Hepatocyte (in vitro differentiated cells): ENCODE measurements at regions not wholly inside any gene's neighbourhood (a gene's known extent, or its start where the extent isn't known, plus 50 kb on each side); places are given as distances from the start of the nearest gene placed in this dataset.

Source experiments
- DNase-seq: peaks from one replicate; pipeline ENCODE4 v3.0.0-alpha.2; 2016; ENCODE audit warnings: low spot score
- H2AFZ ChIP-seq: fragments of 200-600 bp; sonication (generic); 2 replicates; pipeline ENCODE4 v1.6.0; 2016; ENCODE audit warnings: antibody characterized with exemption, mild to moderate bottlenecking
- H3K27ac ChIP-seq: fragments of 200-600 bp; sonication (generic); 2 replicates; pipeline ENCODE4 v1.5.1; 2016; ENCODE audit warnings: mild to moderate bottlenecking
- H3K27me3 ChIP-seq: fragments of 200-600 bp; sonication (generic); 2 replicates; pipeline ENCODE4 v1.6.1; 2016
- H3K36me3 ChIP-seq: fragments of 200-600 bp; sonication (generic); replicated peaks from 2 replicates; pipeline ENCODE4 v1.5.1; 2016; ENCODE audit warnings: low read depth; ENCODE audit not compliant: insufficient read depth
- H3K4me1 ChIP-seq: fragments of 200-600 bp; sonication (generic); 2 replicates; pipeline ENCODE4 v1.5.1; 2016; ENCODE audit warnings: mild to moderate bottlenecking, moderate library complexity; ENCODE audit not compliant: insufficient read depth
- H3K4me2 ChIP-seq: fragments of 200-600 bp; sonication (generic); 2 replicates; pipeline ENCODE4 v1.6.0; 2016
- H3K4me3 ChIP-seq: fragments of 200-600 bp; sonication (generic); 2 replicates; pipeline ENCODE4 v1.5.1; 2016; ENCODE audit warnings: mild to moderate bottlenecking
- H3K79me2 ChIP-seq: fragments of 200-600 bp; sonication (generic); 2 replicates; pipeline ENCODE4 v1.6.0; 2017; ENCODE audit warnings: mild to moderate bottlenecking
- H3K9me2 ChIP-seq: fragments of 200-600 bp; sonication (generic); replicated peaks from 2 replicates; pipeline ENCODE4 v1.6.0; 2017; ENCODE audit warnings: mild to moderate bottlenecking; ENCODE audit not compliant: insufficient read depth
- H3K9me3 ChIP-seq: fragments of 200-600 bp; sonication (generic); 2 replicates; pipeline ENCODE4 v1.5.1; 2016; ENCODE audit warnings: low read depth, mild to moderate bottlenecking
- H4K20me1 ChIP-seq: fragments of 200-600 bp; sonication (generic); 2 replicates; pipeline ENCODE4 v1.6.0; 2016; ENCODE audit warnings: mild to moderate bottlenecking; ENCODE audit not compliant: insufficient read depth, poor library complexity, severe bottlenecking
- EZH2 ChIP-seq: fragments of 200-600 bp; sonication (generic); IDR thresholded peaks from 2 replicates; pipeline ENCODE4 v1.6.1; 2016; ENCODE audit warnings: antibody characterized with exemption, mild to moderate bottlenecking, borderline replicate concordance
- EZH2phosphoT487 ChIP-seq: fragments of 200-600 bp; sonication (generic); IDR thresholded peaks from one replicate; pipeline ENCODE4 v1.6.1; 2018; ENCODE audit warnings: antibody characterized with exemption, mild to moderate bottlenecking, low read depth, moderate library complexity; ENCODE audit not compliant: unreplicated experiment, severe bottlenecking
- WGBS: methylation state at CpG from one replicate; pipeline ENCODE4 v1.1.6; 2016; ENCODE audit warnings: low lambda C conversion rate; ENCODE audit errors: missing lambda C conversion rate; 5-methylcytosine and 5-hydroxymethylcytosine counted together
- TF ChIP-seq, protein P1 (sequence below): fragments of 200-600 bp; sonication (generic); IDR thresholded peaks from 2 replicates; pipeline ENCODE4 v1.5.1; 2016; ENCODE audit warnings: antibody characterized with exemption, mild to moderate bottlenecking; ENCODE audit not compliant: poor library complexity

DNA sequence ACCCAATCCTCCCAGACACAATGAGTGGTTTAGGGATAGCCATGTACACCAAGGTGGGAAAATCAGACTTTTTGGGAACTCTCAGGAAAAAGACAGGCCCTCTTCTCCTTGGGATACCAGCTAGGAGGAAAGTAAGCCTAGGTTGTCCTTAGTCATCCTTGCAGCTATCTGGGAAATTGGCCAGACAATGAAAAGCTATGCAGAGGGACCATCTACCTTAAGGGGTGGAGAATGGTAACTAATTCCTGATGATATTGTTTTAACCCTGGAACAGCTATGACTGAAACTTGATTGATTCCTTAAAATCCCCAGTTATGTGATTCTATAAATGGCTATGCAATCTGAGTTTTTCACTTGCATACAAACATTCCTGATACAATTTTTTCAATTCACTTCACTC is 88.9 kb upstream of the BNC2 start:
- Histone ChIP-seq H3K36me3 (no peaks in the 10 kb centered on the region), H3K9me3 (no peaks in the 10 kb centered on the region), H2AFZ (no peak overlapping the region), H3K9me2 (no peaks in the 10 kb centered on the region), H3K27me3 (no peaks in the 10 kb centered on the region), H4K20me1 (no peaks in the 10 kb centered on the region), H3K4me2 (no peak overlapping the region), H3K4me3 (no peak overlapping the region), H3K79me2 (no peaks in the 10 kb centered on the region), H3K4me1 (no peaks in the 10 kb centered on the region), H3K27ac (no peak overlapping the region)
- TF ChIP-seq, protein P1, sequence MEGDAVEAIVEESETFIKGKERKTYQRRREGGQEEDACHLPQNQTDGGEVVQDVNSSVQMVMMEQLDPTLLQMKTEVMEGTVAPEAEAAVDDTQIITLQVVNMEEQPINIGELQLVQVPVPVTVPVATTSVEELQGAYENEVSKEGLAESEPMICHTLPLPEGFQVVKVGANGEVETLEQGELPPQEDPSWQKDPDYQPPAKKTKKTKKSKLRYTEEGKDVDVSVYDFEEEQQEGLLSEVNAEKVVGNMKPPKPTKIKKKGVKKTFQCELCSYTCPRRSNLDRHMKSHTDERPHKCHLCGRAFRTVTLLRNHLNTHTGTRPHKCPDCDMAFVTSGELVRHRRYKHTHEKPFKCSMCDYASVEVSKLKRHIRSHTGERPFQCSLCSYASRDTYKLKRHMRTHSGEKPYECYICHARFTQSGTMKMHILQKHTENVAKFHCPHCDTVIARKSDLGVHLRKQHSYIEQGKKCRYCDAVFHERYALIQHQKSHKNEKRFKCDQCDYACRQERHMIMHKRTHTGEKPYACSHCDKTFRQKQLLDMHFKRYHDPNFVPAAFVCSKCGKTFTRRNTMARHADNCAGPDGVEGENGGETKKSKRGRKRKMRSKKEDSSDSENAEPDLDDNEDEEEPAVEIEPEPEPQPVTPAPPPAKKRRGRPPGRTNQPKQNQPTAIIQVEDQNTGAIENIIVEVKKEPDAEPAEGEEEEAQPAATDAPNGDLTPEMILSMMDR: no peak
- TF ChIP-seq EZH2phosphoT487: no peak
- TF ChIP-seq EZH2: no peak
- no peak for DNase-seq

DNA sequence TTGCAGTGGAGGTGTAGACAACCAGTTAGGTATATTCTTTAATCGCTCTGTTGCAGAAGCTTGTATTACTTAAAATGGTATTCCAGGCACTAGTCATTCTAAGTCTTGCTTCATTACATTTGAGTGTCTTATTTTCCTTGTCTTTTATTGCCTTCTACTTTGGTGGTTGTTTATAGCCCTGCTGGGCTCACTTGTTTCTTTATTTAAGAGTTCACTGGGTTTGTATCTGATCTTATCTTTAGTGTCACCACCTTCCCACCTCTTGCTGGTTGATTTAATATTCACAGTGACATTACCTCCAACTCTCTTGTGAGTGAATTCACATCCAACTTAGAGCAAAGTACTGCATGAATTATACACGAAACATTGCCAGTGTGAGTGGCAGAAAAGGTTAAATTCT is 83.6 kb upstream of the BNC2 start:
- H3K4me1 ChIP-seq: no peaks in the 10 kb centered on the region
- 87% methylated on average over 2 of the region's 2 CpGs for WGBS
- H4K20me1 ChIP-seq: no peaks in the 10 kb centered on the region
- H3K27ac ChIP-seq: no peak overlapping the region
- DNase-seq: no peak
- H3K27me3 ChIP-seq: no peaks in the 10 kb centered on the region
- TF ChIP-seq EZH2phosphoT487 (no peak), EZH2 (no peak)
- TF ChIP-seq, protein P1: no peak
- no peak overlapping the region for H2AFZ ChIP-seq
- H3K79me2 ChIP-seq: no peaks in the 10 kb centered on the region
- no peak overlapping the region for H3K4me3 ChIP-seq
- no peak overlapping the region for H3K4me2 ChIP-seq
- no peaks in the 10 kb centered on the region for H3K36me3 ChIP-seq
- H3K9me3 ChIP-seq: no peaks in the 10 kb centered on the region
- no peaks in the 10 kb centered on the region for H3K9me2 ChIP-seq

DNA sequence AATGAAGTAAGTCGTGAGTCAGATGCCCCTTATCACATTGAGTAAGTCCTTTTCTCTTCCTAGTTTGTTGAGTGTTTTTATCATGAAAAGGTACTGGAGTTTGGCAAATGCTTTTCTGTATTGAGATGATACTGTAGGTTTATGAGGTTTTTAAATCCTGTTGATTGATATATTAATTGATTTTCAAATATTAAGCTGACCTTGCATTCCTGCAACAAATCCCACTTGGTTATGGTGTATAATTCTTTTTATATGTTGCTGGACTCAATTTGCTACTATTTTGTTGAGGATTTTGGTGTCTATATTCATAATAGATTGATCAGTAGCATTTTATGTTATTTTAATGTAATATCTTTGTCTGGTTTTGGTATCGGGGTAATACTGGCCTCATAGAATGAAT is 81.0 kb upstream of the BNC2 start:
- Histone ChIP-seq H3K4me1 (no peaks in the 10 kb centered on the region), H3K27ac (no peak overlapping the region), H4K20me1 (no peaks in the 10 kb centered on the region), H3K79me2 (no peaks in the 10 kb centered on the region), H3K9me3 (no peaks in the 10 kb centered on the region), H2AFZ (no peak overlapping the region), H3K4me3 (no peak overlapping the region), H3K9me2 (no peaks in the 10 kb centered on the region), H3K4me2 (no peak overlapping the region), H3K27me3 (no peaks in the 10 kb centered on the region), H3K36me3 (no peaks in the 10 kb centered on the region)
- DNase-seq: no peak
- TF ChIP-seq EZH2phosphoT487 (no peak), EZH2 (no peak)
- TF ChIP-seq, protein P1: no peak
- WGBS: 87% methylated on average over 2 of the region's 2 CpGs

DNA sequence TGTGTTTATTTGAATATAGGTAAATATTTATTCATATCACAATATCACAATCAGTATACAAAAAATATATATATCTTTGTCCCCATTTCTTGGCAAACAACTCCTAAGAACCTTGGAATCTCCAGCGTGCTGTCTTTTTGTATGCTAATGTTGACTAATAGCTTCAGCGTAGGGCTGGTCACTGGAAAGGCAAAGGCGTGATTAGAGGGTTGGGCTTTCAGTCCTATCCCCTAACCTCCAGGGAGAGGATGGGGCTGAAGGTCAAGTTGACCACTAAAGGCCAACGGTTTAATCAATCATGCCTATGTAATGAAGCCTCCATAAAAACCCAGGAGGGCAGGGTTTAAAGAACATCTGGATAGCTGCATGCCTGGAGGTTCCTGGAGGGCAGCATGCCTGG is 79.6 kb upstream of the BNC2 start:
- H3K79me2 ChIP-seq: no peaks in the 10 kb centered on the region
- no peak for DNase-seq
- H3K4me3 ChIP-seq: no peak overlapping the region
- no peaks in the 10 kb centered on the region for H3K4me1 ChIP-seq
- H3K27ac ChIP-seq: no peak overlapping the region
- TF ChIP-seq, protein P1: no peak
- TF ChIP-seq EZH2phosphoT487 (no peak), EZH2 (no peak)
- H3K36me3 ChIP-seq: no peaks in the 10 kb centered on the region
- WGBS: 54% methylated on average over 4 of the region's 4 CpGs
- no peak overlapping the region for H3K4me2 ChIP-seq
- H3K9me3 ChIP-seq: no peaks in the 10 kb centered on the region
- no peaks in the 10 kb centered on the region for H3K27me3 ChIP-seq
- H2AFZ ChIP-seq: no peak overlapping the region
- H3K9me2 ChIP-seq: no peaks in the 10 kb centered on the region
- H4K20me1 ChIP-seq: no peaks in the 10 kb centered on the region
